ENCODE measurements at regions not wholly inside any gene's neighbourhood (a gene's known extent, or its start where the extent isn't known, plus 50 kb on each side); places are given as distances from the start of the nearest gene placed in this dataset.

DNA sequence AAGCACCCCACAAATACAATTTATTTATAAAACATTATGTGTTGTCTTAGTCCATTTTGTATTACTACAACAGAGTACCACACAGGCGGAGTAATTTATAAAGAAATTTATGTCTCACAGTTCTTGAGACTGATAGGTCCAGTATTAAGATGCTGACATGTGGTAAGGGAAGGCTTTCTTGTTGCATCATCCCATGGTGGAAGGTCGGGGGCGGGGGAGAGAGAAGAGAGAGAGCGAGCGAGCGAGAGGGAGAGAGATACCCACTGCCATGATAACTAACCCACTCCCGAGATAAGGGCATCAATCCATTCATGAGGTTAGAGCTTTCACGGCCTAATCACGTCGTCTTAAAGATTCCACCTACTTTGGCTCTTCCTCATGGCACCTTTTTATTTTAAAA is 117.8 kb downstream of the KCNJ12 start:
- TF ChIP-seq, protein P1, sequence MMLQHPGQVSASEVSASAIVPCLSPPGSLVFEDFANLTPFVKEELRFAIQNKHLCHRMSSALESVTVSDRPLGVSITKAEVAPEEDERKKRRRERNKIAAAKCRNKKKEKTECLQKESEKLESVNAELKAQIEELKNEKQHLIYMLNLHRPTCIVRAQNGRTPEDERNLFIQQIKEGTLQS (IDR thresholded peaks at IDR 0.05; ENCODE audit: insufficient read depth, low read depth, low read length): peak; percentile 17; the same call in 1 of the 2 replicates
- TF ChIP-seq FOSL1 (IDR thresholded peaks at IDR 0.05; ENCODE audit: insufficient read depth, low read depth, low read length) (no peak), CEBPB (IDR thresholded peaks at IDR 0.05; ENCODE audit: low read depth, low read length) (peak; percentile 62; the same call in 1 of the 2 replicates)
- Histone ChIP-seq H3K27ac (ENCODE audit: low read depth, low read length) (no peak overlapping the region), H2AFZ (ENCODE audit: low read length) (no peak overlapping the region; the same call in 1 of the 2 replicates), H2BK20ac (ENCODE audit: low read length) (no peak overlapping the region), H3K56ac (replicated peaks; ENCODE audit: insufficient read length, low read depth, low read length) (no peak overlapping the region), H4K5ac (ENCODE audit: insufficient read length, low read depth, low read length) (no peak overlapping the region), H2BK12ac (ENCODE audit: low read depth, low read length) (0 out of 2 replicates have a peak overlapping the region, but pooled peaks have one; percentile 68), H3K14ac (ENCODE audit: insufficient read length) (no peak overlapping the region), H2BK5ac (ENCODE audit: low read depth, low read length) (no peak overlapping the region), H3K23ac (ENCODE audit: insufficient read length) (no peak overlapping the region), H3K23me2 (ENCODE audit: low read depth, low read length) (no peaks in the 10 kb centered on the region; the same call in 1 of the 2 replicates), H3K4me3 (ENCODE audit: extremely low read depth in 1 of 4, insufficient read depth in 2 of 4, low read depth in 3 of 4, low read length in 4 of 4) (no peak overlapping the region), H4K20me1 (replicated peaks in 1 of 2; ENCODE audit: control insufficient read depth in 1 of 2, insufficient read depth in 2 of 2, low read length in 2 of 2) (no peaks in the 10 kb centered on the region), H3K79me1 (ENCODE audit: low read depth, low read length) (no peaks in the 10 kb centered on the region), H2BK15ac (ENCODE audit: low read length) (no peak overlapping the region), H3K27me3 (replicated peaks in 1 of 4; ENCODE audit: control insufficient read depth in 3 of 4, extremely low read depth in 1 of 4, insufficient read depth in 3 of 4, low read length in 3 of 4) (no peaks in the 10 kb centered on the region), H3K4me1 (replicated peaks in 1 of 4; ENCODE audit: control insufficient read depth in 3 of 4, insufficient read depth in 4 of 4, low read length in 3 of 4) (peaks cover 0 to 2% (median 0%) of the 10 kb centered on the region in 4 experiments; a peak in 1 of 7 replicates), H2BK120ac (replicated peaks; ENCODE audit: low read depth, low read length) (no peak overlapping the region), H3K4ac (replicated peaks; ENCODE audit: insufficient read length, low read depth, low read length) (no peak overlapping the region), H3K9me3 (ENCODE audit: insufficient read depth in 2 of 2, low read depth in 1 of 2, low read length in 1 of 2) (no peaks in the 10 kb centered on the region), H4K91ac (replicated peaks; ENCODE audit: insufficient read length, low read length) (no peak overlapping the region), H3K9ac (replicated peaks in 1 of 4; ENCODE audit: extremely low read depth in 1 of 4, low read depth in 3 of 4, low read length in 3 of 4) (no peak overlapping the region), H2AK5ac (ENCODE audit: low read depth, low read length) (no peak overlapping the region), H4K8ac (ENCODE audit: extremely low read depth, insufficient read depth, low read length) (no peak overlapping the region), H3K18ac (ENCODE audit: extremely low read depth, low read length) (peak overlapping the region; percentile 32; the same call in 1 of the 2 replicates), H3K79me2 (ENCODE audit: control insufficient read depth in 1 of 2, insufficient read depth in 2 of 2, low read length in 2 of 2) (no peaks in the 10 kb centered on the region), H3K4me2 (ENCODE audit: insufficient read depth in 1 of 2, low read depth in 2 of 2, low read length in 2 of 2) (no peak overlapping the region), H3K36me3 (ENCODE audit: control insufficient read depth in 2 of 4, insufficient read depth in 4 of 4, low read length in 3 of 4) (no peaks in the 10 kb centered on the region)
- ChIA-PET CTCF (ENCODE audit: partially characterized antibody) (interaction anchor here (3.8 kb wide), 1 partner anchor 19 kb away, joined by 15 read pairs; no protein-coding TSS in a partner anchor), POLR2A (ENCODE audit: partially characterized antibody) (no interaction called here)
- FAIRE-seq (no peak), DNase-seq (ENCODE audit: low read depth in 1 of 2, low spot score in 2 of 2) (no peak)
- WGBS, 2 experiments (ENCODE audit: extremely low coverage in 1 of 2, insufficient coverage in 1 of 2, insufficient read length in 1 of 2, insufficient replicate concordance in 2 of 2, low coverage in 1 of 2, low lambda C conversion rate in 2 of 2, missing lambda C conversion rate in 1 of 2): 84% methylated on average over 10 of the region's 10 CpGs; no CpG with 5 or more reads in 1 of the 2 experiments
